NCI-H2196 (cell line): ENCODE measurements at regions not wholly inside any gene's neighbourhood (a gene's known extent, or its start where the extent isn't known, plus 50 kb on each side); places are given as distances from the start of the nearest gene placed in this dataset.
"Not testable (repeated sequence)": the region's sequence is repeated elsewhere in the genome, so short reads cannot be mapped to it uniquely, and the experiment has no call there.

Source experiments
- DNase-seq: peaks from one replicate; lab custom pipeline; 2025; ENCODE audit not compliant: unreplicated experiment; lab: John Stamatoyannopoulos, UW

DNA sequence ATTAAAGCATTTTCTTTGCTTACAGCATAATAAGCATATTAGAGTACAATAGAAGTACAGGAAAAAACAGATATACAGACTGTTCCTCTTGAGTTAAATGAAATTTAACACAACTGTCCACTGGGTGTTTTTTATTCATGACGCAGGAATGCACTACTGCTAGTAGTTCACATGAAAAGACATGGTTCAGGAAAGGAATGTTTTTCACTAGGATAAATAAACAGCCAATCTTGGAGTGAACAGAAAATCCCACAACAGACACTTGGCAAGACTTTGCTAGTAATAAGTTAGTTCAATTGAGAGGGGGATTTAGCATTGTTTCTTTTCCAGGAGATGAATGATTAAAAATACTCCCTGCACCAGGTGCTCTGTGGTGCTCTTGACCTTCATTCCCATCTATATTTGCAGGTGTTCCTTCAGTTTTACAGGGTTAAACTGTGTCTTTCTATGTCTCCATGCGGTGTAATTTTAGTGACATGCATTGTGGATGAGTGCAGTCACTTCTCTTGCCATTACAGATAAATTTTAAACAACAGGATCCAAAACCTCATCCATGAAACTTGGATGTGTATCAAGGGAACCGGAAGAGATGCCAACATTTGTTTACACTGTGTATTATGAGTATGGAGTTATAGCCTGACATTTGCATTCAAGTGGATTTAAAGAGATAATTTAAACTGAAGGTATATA is 796.6 kb downstream of the DSC3 start:
- no peak for DNase-seq

DNA sequence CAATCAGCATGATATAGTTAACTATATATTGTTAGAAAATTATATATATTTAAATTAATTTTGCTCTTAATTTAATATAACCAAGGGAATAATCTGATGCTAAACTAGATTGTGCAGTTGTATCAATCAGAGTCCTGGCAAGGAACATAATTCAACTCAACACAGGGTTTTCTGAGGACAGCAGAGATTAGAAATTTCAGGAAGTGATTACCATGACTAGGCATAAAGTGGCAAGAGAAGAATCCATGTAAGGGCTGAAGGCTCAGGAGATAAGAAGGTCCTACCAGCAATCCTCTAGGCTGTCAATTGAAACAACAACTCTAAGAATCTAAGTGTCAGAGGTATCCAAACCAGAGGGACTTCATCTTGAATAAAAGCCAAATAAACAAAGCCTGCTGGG is 807.8 kb downstream of the DSC3 start:
- DNase-seq, result no peak

DNA sequence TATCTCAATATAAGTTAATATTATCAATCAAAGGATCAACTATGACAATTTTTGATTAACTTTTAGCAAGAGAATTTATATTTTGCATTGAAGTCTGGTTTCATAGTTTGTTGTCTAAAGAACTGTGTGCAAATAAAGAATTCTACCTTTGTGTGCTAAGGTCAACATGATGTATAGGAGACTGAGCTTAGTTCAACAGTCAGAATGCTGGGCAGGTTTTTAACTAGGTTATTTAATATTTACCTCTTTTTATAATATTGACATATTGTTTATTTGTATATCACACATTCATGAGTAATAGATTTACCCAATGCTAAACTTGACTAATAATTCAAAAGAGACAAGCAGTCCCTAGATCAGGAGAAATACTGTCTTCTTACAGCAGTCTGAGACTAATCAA is 831.4 kb downstream of the DSC3 start:
- DNase-seq, result no peak

DNA sequence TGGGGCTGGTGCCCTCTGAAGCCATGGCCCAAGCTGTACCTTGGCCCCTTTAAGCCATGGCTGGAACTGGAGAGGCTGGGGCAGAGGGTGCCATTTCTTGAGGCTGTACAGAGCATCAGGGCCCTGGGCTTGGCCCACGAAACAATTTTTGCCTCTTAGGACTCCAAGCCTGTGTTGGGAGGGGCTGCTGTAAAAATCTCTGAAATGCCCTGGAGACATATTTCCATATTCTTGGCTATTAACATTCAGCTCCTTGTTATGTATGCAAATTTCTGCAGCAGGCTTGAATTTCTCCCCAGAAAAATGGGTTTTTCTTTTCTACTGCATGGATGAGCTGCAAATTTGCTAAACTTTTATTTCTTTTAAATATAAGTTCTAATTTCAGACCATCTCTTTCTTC is 834.0 kb downstream of the DSC3 start:
- DNase-seq, result no peak

DNA sequence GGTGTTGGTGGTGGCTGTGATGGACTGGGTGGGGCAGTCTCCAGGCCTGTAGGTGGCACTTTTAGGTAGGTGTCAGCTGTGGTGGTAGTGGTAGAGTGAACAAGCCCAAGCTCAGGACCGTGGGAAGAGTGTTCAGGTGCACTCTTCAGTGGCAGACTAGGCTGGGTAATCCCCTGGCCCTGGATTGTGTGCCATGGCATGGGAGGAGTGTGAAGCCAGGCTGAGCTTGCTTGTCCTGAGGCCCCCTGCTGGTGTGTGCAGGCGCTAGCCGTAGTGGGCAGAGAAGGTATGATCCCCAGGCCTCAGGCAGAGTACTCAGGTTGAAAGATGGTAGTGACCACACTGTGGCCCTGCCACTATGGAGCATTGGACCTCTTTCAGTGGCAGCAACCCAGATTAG is 850.3 kb downstream of the DSC3 start:
- no peak for DNase-seq

DNA sequence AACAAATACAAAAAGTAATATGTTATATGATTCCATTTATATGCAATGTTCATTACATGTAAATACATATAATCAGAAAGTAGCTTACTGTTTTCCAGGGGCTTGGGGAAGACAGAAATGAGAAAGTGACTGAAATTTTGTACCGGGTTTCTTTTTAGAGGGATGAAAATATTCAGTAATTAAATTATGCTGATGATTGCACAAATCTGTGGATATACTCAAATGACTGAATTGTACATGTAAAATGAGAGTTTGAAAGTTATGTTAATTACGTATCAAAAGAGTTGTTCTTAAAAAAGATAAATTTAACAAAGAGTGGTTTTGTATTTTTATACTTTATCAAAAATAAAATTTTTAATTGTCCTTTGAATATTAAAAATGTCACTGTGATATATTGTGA is 856.3 kb downstream of the DSC3 start:
- DNase-seq, result no peak

DNA sequence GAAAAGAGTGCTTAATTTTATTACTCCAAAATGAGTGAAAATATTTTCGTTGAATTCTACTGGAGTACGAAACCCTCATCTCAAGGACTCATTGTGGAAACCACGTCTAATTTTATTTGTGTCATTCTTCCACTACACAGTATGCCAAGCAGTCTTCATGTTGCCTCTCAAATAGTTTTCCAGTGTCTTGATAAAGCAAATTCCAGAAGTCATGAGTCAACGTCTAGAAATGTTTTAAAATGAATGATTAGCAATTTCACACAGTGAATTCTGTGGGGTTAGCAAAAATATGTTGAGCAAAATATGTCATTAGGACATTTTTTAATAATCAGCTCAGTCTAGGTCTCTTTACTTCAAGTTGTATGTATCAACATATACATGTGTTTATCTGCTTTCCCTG is 865.5 kb downstream of the DSC3 start:
- no peak for DNase-seq

DNA sequence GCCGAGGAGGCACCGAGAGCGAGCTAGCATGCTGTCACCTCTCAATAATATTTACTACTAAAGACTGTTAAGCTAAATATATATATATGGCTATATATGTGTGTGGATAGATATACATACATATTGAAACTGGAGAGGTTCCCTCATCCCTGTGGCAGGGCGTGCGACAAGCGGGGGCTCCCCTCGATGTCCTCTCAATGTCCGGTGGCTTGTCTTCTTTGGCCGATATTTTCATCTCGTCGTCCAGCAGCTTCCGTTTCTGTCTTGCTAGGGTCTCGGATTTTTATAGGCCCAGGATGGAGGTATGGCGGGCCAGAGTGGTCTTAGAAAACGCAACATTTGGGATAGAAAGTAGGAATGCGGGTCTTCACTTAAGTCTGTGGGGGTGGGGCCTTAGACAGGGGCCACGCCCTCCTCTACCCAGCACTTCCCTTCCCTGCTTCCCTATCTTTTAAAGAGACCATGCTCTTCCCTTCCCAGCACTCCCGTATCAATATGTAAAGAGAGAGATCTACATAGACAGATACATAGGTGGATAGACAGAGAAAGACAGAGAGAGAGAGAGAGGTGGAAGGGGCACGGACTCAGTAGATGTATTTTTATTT is 866.8 kb downstream of the DSC3 start:
- DNase-seq, result no peak

DNA sequence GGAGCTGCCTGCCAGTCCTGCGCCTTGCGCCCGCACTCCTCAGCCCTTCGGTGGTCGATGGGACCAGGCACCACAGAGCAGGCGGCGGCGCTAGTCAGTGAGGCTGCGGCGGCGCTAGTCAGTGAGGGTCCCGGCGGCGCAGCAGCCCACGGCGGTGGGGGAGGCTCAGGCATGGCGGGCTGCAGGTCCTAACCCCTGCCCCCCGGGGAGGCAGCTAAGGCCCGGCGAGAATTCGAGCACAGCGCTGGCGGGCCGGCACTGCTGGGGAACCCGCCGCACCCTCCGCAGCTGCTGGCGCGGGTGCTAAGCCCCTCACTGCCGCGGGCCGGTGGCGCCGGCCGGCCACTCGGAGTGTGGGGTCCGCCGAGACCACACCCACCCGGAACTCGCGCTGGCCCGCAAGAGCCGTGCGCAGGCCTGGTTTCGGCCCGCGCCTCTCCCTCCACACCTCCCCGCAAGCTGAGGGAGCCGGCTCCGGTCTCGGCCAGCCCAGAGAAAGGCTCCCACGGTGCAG is 867.4 kb downstream of the DSC3 start:
- DNase-seq, result no peak

DNA sequence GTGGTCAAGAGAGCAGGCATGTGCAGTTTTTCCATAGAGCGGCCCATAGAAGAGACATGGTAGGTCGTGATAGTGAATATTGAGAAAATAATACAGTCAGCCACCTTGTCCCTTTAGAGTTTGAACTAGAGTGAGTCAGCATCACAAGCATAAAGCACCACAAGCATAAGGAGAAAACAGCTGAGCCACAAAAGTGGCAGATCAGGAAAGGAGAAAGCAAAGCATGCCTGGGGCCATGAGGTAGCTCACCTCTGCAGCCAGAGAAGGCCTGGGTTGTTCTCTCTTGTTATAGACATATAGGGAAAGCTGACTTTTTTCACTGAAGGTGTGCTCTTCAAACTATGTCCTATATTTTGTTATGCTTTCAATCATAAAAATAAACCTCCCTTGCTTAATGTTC is 879.0 kb downstream of the DSC3 start:
- DNase-seq, result no peak

DNA sequence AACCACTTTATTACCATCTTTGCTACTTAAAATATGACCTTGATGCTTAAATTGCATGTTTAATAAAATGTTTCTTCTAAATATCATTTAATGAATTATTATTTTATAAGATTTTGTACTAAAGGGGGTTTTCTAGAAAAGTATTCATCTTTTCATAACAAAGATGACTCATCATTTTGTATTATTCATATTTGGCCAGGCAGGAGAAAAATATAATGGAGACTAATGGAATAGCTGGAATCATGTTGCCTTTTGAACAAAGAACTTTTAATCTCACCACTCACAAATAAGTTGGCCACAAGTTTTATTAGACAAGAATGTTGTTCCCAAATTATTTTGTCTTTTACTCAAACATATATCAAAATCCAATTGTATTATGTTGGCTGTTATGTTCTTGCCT is 882.4 kb downstream of the DSC3 start:
- no peak for DNase-seq

DNA sequence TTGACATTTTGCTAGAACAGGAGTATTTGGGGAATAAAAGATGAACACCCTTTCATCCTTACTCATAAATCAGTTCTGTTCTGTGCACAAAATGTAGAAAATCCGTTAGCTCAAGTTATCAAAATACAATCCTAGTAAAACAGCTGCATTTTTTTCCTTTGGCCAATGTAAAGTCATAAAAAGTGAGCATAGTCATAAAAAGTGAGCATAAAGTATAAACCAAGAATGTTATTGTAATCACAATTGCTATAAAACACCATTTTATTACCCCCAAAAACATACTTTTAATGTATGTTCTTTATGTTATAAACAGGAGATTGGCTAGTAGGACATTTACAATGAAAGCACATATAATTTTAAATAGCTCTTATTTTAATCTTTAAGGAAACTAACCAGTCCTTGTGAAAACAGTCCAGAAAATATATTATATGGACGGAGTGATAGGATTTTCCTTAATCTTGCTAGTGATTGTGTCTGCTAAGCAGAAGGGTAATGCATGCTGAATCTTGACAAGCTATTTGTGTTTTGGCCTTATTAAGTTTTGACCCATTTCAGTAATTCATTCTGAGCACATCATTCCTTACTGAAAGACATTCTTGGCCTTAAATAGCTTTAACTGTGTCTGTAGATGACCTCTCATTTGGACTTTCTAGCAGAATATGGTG is 891.8 kb downstream of the DSC3 start:
- DNase-seq, result no peak

DNA sequence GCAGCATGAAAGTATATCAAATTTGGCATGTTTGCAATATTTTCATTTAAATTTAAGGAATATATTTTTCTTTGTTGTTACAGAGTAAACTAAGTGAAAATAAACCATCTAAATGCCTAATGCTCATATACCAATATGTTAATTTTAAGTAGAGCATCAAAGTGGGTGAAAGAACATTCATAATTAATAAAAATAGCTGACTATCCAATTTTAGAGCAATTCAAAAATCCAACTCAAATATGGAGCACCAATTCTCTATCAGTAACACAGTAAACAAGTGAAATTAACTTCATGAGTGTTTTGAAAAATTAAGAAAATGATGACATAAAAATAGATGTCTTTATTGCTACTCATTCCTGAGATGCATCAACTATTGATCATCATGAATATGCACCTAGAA is 893.0 kb downstream of the DSC3 start:
- DNase-seq, result no peak

DNA sequence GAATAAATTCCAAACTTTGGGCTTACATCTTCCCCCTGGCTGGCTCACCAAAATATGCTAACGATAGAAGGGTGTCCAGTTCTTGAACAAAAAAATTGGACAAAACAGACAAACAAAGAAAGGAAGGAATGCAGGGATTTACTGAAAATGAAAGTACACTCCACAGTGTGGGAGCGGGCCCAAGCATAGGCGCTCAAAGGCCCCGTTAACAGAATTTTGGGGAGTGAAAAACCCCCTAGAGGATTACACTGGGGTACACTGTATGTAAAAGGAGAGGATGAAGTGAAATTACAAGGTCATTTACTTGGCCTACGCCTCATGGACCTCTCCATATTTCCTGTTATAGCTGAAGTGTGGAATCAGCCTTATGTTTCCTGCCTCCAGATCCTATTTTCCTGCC is 899.7 kb downstream of the DSC3 start:
- no peak for DNase-seq

DNA sequence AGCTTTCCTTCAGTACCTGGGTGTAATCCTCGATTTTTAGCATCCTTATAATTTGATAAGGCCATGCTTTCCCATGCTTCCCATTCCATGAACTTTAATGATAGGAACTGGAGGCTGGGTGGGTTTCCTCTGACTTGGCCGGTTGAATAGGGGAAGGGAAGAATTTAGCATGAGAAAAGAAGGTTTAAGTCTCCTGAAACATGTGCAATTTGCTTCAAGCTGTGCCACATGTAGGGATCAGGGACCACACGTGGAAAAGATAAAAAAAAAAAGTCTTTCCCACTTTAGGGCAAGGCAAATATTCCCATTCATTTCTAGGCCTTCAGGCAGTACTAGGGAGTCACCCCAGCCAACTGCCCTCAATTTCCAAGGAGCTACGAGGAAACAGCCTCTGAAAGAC is 900.3 kb downstream of the DSC3 start:
- DNase-seq, result no peak

DNA sequence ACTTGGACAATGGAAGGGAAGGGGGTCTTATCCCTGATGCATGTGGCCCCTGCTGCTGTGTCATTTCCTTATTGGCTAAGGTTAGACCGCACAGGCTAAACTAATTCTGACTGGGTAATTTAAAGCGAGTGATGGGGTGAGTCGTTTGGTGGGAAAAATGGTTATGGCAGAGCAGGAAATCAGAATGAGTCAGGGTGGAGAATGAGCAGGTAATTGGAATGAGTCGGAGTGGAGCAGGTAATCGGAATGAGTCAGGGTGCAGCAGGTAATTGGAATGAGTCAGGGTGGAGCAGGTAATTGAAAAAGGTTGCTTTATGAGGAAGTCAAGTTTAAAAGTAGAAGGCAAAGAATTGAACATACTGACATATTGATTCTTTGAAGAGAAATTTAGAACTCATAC is 901.0 kb downstream of the DSC3 start:
- DNase-seq, result not testable (repeated sequence)

DNA sequence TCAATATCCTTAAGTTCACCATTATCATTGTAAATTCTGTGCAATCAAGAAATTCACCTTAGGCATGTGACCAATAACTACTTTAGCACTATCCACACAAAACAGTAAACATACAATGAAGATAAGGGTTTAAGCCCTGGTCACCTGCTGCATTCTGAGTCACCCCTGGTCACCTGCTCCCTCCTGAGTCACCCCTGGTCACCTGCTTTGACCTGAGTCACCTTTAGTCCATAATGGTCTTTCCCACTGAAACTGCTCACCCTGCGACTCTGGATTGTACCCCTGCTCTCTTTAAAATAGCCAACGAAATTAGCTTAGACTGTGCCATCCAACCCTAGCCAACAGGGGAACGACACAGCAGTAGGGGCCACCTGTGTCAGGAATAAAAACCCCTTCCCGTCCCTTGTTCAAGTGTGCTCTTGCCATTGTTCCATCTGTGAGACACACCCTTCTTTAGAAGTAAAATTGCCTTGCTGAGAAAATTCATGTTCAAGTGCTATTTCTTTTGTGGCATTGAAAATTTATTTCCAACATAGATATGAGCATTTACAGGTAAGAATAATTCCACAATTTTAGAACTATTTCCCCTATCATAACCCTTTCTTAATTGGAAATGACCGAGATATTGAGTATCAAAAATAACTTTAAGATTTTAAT is 902.8 kb downstream of the DSC3 start:
- no peak for DNase-seq

DNA sequence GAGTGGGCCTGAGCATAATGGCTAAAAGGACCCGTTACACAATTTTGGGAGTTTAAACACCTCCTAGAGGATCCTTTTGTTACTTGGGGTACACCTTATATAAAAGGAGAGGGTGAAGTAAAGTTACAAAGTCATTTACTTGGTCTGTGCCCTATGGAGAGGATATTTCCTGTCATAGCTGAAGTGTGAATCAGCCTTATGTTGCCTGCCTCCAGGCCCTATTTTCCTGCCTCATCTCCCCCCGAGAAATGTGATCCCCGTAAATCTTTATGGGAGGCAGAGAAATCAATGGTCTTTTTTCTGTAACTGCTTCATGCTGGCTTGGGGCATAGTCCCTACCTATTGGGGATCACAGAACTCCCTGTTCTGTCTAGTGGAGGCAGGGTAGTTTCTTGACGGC is 906.6 kb downstream of the DSC3 start:
- DNase-seq, result no peak

DNA sequence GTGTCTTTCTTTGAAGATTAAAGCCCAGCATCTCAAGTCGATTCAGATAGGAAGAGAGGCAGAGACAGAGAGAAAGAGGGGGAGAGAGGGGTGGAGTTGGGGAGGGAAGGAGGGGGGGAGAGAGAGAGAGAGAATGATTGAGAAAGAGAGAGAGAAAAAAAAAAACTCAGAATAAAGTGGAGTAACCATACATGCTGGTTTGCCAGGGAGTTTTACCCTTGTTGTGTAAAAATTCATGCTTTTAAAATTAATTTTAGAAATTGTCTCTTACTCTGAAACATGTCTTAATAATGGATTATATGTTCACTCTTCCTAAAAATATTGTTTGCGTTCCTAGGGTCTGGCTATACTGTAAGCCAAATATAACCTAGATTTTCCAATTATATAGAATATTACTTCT is 908.5 kb downstream of the DSC3 start:
- no peak for DNase-seq

DNA sequence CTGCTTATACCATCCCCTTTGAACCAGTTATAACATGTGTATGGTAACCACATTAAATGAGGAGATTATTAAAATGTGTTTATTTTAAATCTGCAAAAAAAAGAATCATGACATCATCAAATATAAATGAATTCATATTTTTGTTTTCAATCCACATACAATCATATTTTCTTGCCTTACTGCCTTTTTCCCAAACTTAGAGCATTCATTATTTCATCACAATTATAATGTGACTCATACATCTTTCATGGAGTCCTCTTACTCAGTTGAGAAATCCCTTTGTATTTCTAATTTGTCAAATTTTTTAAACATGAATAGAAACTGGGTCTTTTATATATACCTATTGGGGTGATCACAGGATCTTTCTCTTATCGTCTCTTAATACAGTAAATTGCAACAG is 909.6 kb downstream of the DSC3 start:
- no peak for DNase-seq

DNA sequence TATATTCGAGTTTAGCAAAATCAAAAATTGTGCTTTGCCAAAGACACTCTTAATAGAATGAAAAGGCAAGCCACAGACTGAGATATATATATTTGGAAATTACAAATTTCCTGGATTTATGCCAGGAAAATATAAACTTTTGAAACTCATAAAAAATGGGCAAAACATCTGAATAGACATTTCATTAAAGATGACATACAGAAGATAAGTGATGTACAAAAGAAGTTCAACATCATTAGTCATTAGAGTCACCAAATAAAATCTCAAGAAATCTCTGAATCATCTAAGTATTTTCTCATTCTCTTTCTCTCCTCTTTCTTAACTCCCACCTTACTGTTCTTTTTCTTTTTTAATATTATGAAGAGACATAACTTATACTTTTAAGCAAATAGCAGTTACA is 921.1 kb downstream of the DSC3 start:
- no peak for DNase-seq

DNA sequence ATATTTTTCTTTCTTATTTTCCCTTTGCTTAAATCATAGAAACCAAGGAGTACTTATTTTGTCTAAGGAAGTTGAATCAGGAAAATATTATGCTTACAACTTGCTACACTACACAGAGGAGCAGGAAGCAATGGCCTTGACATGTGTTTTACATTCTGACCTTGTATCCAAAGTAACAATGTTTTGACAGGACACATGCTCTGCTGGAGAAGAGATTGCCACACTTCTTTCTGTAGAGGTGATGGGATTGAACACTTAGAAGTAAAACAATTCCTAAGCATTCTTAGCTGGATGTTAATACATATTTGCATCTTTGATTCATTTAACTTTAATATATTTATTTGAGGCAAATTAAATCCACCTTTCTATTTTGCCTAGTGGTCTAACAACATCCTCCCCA is 929.1 kb downstream of the DSC3 start:
- DNase-seq, result no peak
